C4-2B (cell line): ENCODE measurements at regions not wholly inside any gene's neighbourhood (a gene's known extent, or its start where the extent isn't known, plus 50 kb on each side); places are given as distances from the start of the nearest gene placed in this dataset.

ENCODE experiments used
- H3K27ac ChIP-seq: fragments of 450-650 bp; 2 replicates; pipeline ENCODE4 v1.5.1; 2017
- ZFX ChIP-seq: fragments of 450-650 bp; IDR thresholded peaks from 2 replicates; pipeline ENCODE4 v1.6.1; 2017
- TF ChIP-seq, protein P1 (sequence below): fragments of 450-650 bp; conservative IDR thresholded peaks from 2 replicates; pipeline ENCODE4 v1.5.1; 2017; ENCODE audit warnings: mild to moderate bottlenecking

DNA sequence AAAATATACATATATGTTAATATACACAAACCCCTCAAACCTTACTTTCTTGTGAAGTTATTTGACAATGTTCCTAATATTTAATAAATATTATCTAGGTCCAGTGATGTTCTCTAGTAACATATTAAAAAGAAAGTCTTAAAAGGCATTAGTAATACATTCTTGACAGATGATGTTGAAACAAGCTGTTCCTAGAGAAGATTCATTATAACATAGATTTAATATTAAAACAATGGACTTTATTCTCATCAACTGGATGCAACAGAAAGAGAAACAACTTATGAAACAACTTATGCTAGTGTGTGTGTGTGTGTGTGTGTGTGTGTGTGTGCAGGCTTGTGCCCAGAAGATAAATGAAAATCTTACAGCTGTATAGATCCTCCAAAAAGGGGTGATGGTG, 68.5 kb upstream of the PLXNA2 start:
- no peak overlapping the region for H3K27ac ChIP-seq
- TF ChIP-seq ZFX: no peak
- TF ChIP-seq, protein P1, sequence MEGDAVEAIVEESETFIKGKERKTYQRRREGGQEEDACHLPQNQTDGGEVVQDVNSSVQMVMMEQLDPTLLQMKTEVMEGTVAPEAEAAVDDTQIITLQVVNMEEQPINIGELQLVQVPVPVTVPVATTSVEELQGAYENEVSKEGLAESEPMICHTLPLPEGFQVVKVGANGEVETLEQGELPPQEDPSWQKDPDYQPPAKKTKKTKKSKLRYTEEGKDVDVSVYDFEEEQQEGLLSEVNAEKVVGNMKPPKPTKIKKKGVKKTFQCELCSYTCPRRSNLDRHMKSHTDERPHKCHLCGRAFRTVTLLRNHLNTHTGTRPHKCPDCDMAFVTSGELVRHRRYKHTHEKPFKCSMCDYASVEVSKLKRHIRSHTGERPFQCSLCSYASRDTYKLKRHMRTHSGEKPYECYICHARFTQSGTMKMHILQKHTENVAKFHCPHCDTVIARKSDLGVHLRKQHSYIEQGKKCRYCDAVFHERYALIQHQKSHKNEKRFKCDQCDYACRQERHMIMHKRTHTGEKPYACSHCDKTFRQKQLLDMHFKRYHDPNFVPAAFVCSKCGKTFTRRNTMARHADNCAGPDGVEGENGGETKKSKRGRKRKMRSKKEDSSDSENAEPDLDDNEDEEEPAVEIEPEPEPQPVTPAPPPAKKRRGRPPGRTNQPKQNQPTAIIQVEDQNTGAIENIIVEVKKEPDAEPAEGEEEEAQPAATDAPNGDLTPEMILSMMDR: no peak

DNA sequence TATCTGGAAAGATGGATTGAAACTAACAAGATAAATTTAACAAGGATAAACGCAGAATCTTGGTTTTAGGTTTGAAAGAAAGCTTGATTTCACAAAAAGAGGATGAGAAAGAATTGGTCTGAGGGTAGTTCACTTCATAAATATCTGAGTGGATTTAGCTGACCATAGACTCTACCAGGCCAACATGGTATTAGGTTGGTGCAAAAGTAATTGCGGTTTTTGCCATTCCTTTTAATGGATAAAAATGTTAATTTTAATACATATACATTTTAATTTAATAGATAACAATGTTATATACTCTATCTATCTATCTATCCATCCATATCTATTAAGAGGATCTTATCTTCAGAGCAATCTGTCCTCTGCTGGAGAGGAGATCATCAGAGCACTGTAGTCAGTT, 70.2 kb upstream of the PLXNA2 start:
- TF ChIP-seq, protein P1: no peak
- TF ChIP-seq ZFX: no peak
- no peak overlapping the region for H3K27ac ChIP-seq

DNA sequence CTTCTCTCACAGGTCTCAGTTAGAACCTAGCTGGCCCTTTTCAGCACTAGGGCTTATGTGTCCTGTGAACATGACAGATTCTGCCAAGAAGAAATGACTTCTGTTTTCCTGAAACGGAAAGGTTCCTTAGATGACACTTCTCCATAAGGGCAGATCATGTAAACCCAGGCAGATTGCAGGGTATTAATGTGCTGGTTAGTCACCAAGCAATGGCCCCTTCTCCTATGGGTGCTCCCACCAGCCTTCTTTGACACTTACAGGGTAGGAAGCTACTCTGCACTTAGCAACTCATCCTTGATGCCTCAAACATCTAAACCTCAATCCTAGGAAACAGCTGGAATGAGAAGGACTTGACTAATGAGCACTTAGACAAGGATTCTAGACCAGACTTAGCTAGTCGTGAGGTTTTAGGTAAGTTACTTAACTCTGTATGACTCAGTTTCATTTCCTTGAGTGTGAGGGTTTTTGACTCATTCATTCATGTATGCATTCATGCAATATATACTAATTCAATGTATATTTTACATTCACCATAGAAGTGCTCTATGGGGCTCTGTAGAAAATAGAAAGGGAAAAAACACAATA, 74.1 kb upstream of the PLXNA2 start:
- TF ChIP-seq, protein P1: no peak
- TF ChIP-seq ZFX: no peak
- H3K27ac ChIP-seq: no peak overlapping the region

DNA sequence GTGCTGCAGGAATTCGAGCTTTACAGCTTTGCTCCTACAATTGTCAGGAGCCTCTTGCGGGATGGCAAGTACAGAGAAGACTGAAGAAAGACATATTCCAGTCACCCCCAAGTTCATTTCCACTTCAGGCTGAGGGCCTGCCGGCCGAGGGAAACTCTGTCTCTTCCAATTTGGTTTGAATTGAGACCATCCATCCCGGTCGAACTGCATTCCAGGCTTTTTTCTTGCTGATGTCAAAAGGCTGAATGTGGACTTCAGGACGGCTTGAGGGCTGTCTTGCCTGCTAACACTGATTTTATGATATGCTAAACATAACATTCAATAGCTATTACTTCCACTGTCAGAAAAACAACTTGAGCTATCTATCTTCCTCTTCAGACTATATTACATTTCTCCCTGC, 79.8 kb upstream of the PLXNA2 start:
- no peak for TF ChIP-seq ZFX
- TF ChIP-seq, protein P1: no peak
- no peak overlapping the region for H3K27ac ChIP-seq

DNA sequence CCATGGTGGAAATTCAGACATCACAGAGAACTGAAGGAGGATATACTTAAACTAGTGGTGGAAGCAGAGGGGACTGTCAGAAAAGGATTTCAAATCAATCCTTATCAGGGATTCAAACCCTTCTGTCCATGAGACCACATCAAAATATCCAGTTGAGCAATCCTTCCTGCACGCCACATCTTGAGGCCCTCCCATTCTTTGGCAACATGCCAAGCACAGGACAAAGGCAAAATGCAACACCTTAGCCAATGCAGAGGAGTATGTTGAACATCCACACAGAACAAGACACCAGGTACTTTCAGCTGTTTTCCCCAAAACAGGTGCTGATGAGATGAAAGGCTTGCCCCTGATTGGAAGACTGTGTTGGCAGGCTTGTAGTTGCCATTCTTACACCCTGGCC, 81.8 kb upstream of the PLXNA2 start:
- H3K27ac ChIP-seq: no peak overlapping the region
- TF ChIP-seq ZFX: no peak
- TF ChIP-seq, protein P1: no peak

DNA sequence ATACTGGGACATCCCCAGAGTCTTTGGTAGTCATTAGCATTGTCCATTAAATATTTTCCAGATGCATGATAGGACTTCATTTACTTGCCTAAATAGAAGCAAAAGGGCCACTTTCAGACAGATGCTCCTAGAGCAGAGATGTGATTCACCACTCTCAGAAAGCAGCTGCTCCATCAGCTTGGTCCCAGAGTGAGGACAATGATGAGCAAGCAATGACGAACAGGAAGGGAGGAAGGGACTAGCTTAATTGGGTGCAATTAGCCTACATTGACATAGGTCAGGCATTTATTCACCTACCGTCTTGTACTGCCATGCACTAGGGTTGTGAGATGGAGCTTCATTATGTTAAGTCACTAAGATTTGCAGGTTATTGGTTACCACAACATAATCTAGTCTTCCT, 85.1 kb upstream of the PLXNA2 start:
- no peak overlapping the region for H3K27ac ChIP-seq
- TF ChIP-seq, protein P1: no peak
- TF ChIP-seq ZFX: no peak

DNA sequence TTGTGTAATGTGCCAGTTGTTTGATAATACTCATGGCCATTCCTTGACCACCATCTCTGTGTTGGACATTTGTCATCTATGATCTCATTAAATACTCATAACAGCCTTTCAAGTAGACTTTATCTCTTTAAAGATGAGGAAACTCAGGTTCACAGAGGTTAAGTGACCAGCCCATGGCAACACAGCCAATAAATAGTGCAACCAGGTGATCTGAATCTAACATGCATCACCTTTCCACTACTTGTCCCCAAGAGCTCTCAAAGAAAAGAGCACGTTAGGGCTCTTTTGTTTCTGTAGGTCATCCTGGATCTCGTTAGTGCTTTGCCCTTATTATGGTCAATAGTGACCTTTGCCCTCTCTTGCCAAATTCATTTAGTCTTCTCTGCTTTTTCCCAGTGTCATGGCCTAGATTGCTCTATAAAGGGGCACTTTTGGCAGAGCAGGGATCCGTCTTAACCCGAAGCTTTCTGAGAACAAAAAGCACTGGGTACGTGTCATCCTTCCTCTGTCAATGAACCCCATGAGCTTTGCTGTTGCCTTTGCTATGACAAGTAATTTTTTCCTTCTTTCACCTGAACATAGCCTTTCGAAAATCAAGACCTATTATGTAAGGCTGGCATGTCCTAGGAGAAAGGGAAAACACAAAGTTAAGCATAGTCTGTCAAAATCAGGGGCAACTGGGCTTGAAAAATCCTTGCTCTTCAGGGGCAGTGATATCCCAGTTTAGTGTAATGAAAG, 88.0 kb upstream of the PLXNA2 start:
- no peak for TF ChIP-seq ZFX
- TF ChIP-seq, protein P1: no peak
- no peak overlapping the region for H3K27ac ChIP-seq
